H1 (cell line): ENCODE measurements at regions not wholly inside any gene's neighbourhood (a gene's known extent, or its start where the extent isn't known, plus 50 kb on each side); places are given as distances from the start of the nearest gene placed in this dataset.

Experiments
- CHD7 ChIP-seq: fragments of 300-600 bp; sonication (generic); IDR thresholded peaks from 2 replicates; pipeline ENCODE4 v1.7.1; 2012; ENCODE audit warnings: low read length, moderate library complexity, mild to moderate bottlenecking, inconsistent platforms; ENCODE audit not compliant: insufficient replicate concordance
- KDM5A ChIP-seq: fragments of 200-600 bp; IDR thresholded peaks from 2 replicates; pipeline ENCODE4 v1.7.1; 2012; ENCODE audit warnings: mild to moderate bottlenecking, low read length, inconsistent platforms, mixed read lengths

GRCh38 chr7:120156476-120156875 is 116.5 kb upstream of the KCND2 start (continued):
- TF ChIP-seq CHD7 = no peak
- TF ChIP-seq KDM5A = no peak
